Mononuclear cell (primary cell): ENCODE measurements at regions not wholly inside any gene's neighbourhood (a gene's known extent, or its start where the extent isn't known, plus 50 kb on each side); places are given as distances from the start of the nearest gene placed in this dataset.
"Not testable (repeated sequence)": the region's sequence is repeated elsewhere in the genome, so short reads cannot be mapped to it uniquely, and the experiment has no call there.

Experiments used
- H3K27me3 ChIP-seq: 2 replicates; pipeline ENCODE4 v1.6.0; 2011; ENCODE audit warnings: low read length, control low read depth; ENCODE audit not compliant: insufficient read depth
- H3K4me1 ChIP-seq: 2 replicates; pipeline ENCODE4 v1.5.1; 2011; ENCODE audit warnings: mild to moderate bottlenecking, low read length, control low read depth; ENCODE audit not compliant: insufficient read depth
- H3K4me3 ChIP-seq: 2 replicates; pipeline ENCODE4 v1.5.1; 2011; ENCODE audit warnings: mild to moderate bottlenecking, low read length, moderate library complexity
- H3K9me3 ChIP-seq: 2 replicates; pipeline ENCODE4 v1.5.1; 2011; ENCODE audit warnings: low read depth, mild to moderate bottlenecking, control low read depth, low read length

DNA sequence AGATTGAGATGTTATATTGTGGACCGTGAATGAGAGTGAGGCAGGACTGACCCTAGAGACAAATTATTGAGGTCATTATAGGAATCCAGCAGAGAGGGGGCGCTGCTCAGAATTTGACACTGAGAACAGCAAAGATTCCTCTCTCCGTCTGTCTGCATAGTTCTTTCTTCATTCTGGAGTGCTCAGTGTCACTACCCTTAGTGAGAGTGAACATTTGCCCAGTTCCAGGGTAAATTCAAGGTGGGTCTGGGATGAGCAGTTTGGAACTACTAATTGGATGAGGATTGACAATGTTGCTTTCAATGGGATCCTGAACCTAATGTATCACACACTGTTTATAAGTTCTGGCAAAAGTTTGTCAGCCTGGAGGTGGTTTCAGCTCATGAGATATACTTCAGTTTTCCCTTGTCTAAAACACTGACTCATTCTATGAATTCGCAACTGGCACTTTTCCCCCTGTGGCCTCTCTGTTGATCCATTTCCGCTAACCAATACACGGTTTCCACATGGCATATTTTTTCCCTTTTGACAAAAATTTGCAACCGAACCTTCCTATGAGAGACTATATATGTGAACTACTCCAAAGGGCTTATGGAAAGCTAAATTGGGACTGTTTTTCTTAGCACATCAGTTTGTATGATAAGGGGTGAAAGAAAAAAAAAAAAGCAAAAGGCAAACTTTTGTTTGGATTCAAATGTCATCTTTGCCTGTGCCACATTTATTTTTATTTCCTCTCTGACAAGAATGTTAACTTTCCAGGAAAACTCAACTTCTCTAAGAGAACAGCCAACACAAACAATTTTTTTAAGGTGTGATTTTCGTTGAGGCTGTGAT, 1240.7 kb upstream of the WWC1 start:
- no peak overlapping the region for H3K4me3 ChIP-seq
- H3K4me1 ChIP-seq, result no peaks in the 10 kb centered on the region
- H3K9me3 ChIP-seq, result no peaks in the 10 kb centered on the region
- H3K27me3 ChIP-seq, result no peaks in the 10 kb centered on the region

DNA sequence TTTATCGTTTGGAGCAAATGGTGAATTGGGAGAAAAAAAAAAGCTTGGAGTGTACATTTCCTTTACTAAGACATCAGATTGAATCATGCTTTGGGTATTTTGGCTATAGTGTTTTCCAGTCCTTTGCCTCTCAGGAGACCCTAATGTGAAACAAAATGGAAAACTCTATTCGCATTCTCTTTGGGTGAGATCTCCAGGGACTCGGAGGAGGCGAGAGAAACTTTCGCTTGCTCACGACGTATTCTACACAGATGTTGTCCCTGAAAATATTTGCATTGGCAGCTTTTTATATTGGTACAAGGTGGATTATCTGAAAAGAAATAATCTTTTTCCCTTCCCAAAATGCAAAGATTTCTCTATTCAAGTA, 1240.1 kb upstream of the WWC1 start:
- H3K4me3 ChIP-seq, result no peak overlapping the region
- no peaks in the 10 kb centered on the region for H3K4me1 ChIP-seq
- H3K27me3 ChIP-seq, result no peaks in the 10 kb centered on the region
- H3K9me3 ChIP-seq, result no peaks in the 10 kb centered on the region

DNA sequence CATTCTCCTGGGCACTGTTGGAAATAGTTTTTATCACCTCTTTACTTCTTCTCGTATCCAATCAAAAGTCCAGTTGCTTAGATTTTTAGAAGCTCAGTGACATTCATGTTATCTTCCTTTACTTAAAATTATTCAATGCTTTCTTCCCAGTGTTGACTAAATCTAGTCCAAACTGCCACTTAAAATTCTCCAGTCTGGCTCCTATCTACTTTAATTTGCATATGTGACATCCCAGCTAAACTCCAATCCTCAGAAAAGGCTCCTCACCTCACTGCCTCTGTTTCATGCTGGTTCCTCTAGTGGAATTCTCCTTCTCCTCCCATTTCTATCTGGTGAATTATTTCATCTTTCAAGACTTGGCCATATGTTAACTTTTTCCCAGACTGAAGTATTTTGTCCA, 1238.7 kb upstream of the WWC1 start:
- H3K4me3 ChIP-seq, result no peak overlapping the region
- H3K9me3 ChIP-seq, result no peaks in the 10 kb centered on the region
- H3K27me3 ChIP-seq, result no peaks in the 10 kb centered on the region
- H3K4me1 ChIP-seq, result no peaks in the 10 kb centered on the region

DNA sequence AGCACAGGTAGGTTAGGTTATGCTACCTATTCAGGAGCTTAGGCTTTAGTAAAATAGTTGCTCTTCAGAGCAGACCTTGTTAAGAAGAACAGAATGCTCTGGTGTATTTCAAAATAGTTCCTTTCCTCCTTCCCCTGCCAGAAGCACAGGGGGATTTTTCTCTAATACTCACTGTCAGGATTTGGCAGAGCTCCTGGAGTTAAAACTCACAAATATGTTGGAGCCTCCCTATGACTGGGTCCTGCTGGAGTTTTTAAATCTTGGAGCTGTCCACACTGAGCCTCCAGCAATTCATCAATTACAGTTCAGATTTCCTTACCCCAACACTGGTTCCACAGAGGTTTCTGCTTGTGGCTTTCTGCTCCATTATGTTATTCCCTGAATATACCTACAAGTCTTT, 1233.8 kb upstream of the WWC1 start:
- Histone ChIP-seq H3K4me3 (no peak overlapping the region), H3K9me3 (no peaks in the 10 kb centered on the region), H3K4me1 (no peaks in the 10 kb centered on the region), H3K27me3 (no peaks in the 10 kb centered on the region)

DNA sequence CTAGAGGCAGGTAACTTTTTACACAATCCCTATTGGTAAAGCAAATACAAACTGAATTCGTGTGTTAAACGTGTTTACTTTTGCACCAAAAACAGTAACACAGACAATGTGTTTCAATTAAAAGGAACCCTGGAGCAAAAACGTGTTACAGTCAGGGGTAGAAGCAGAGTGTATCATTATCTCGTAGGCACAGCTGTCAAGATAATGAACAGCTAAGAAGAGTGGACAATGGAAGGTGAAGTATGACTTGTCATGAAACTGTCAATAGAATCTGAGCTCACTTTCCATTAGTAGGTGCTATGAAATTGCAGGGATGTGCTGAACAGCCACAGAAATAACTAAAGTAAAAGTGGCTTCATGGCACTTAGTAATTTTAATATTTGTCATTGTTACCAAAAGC, 1229.8 kb upstream of the WWC1 start:
- H3K4me3 ChIP-seq, result no peak overlapping the region
- no peaks in the 10 kb centered on the region for H3K4me1 ChIP-seq
- no peaks in the 10 kb centered on the region for H3K27me3 ChIP-seq
- H3K9me3 ChIP-seq, result no peaks in the 10 kb centered on the region

DNA sequence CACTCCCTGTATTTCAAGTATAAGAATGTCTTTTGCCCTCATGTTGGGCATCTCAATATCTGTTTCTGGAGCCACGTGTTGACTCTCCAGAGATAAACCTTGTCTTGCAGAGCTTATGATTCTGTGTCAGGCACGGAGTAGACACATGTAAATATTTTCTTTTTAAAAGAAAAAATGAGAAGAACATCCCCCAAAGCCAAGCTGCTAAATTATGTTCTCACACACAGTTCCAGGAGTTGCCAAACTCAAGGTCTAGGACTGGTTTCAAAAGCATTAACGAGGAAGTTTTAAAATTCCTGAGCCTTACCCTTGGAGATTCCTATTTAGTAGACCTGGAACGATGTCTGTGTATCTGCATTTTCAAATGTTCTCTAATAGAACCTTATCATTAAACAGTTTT, 1228.3 kb upstream of the WWC1 start:
- H3K4me3 ChIP-seq, result no peak overlapping the region
- H3K4me1 ChIP-seq, result no peaks in the 10 kb centered on the region

DNA sequence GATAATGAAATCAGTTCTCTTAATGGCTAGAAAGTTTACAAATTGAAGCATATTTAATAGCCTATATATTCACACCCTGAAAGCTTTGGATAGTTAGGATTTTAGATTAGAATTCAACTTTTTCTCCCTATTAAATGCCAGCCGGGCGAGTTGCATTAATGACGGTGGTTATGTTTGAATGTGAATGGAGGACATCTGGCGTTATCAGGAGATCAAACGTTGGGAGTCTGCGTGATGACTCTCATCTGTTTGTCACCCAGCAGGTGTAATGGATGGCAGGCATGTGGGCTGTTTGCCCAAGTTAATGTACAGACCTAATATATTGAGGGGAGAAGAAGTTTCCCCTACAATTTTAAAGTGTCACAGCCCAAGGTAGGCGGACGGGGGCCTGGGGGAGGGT, 1227.7 kb upstream of the WWC1 start:
- Histone ChIP-seq H3K27me3 (no peaks in the 10 kb centered on the region), H3K4me3 (no peak overlapping the region), H3K9me3 (no peaks in the 10 kb centered on the region), H3K4me1 (no peaks in the 10 kb centered on the region)

More for the DNA sequence above, 1228.3 kb upstream of the WWC1 start:
- Histone ChIP-seq H3K9me3 (no peaks in the 10 kb centered on the region), H3K27me3 (no peaks in the 10 kb centered on the region)

DNA sequence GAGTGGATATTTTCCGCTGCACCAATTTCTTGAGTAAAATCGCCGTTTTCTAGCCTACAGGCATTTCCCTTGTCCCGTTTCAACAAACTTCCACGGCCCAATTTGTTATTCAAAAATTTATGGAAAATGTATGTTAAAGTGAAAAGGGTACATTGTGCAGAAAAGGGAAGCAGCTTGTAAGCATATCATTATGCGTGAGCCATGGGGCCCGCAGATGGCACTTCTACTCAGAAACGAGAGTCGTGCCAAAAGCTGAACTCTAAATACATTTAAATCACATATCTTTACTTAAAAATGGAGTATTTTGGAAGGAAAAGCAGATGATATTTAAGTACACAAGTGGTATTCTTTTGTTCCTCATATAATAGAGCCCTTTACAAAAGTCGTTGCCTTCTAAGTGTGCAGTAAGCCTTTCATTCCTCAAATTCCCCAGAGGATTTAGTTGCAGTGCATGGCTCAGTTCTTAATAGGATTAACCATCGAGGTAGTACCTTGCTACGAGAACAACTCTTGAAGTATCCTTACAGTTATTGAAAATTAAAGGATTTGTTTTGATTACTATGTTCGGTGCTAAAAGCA, 1227.2 kb upstream of the WWC1 start:
- no peaks in the 10 kb centered on the region for H3K4me1 ChIP-seq
- no peak overlapping the region for H3K4me3 ChIP-seq
- H3K27me3 ChIP-seq, result no peaks in the 10 kb centered on the region
- H3K9me3 ChIP-seq, result no peaks in the 10 kb centered on the region

DNA sequence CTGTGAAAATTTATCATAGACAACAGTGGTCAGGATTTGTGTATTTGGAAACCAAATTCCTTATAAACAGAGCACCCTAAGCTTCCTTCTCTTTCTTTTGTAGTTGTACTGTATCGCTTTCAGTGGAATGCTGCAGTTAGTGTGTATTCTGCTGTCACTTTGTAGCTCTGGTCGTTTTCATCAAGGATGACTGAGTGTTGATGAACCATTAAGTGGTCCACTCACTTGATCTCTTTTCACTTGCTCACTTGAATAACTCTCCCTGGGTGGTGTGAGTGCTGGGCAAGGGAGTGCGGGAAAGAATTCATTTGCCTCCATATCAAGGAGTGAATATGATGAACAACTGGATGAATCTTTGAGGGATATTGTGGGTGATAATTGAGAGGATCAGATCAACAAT, 1225.7 kb upstream of the WWC1 start:
- H3K27me3 ChIP-seq, result no peaks in the 10 kb centered on the region
- no peaks in the 10 kb centered on the region for H3K4me1 ChIP-seq
- H3K9me3 ChIP-seq, result no peaks in the 10 kb centered on the region
- H3K4me3 ChIP-seq, result no peak overlapping the region

DNA sequence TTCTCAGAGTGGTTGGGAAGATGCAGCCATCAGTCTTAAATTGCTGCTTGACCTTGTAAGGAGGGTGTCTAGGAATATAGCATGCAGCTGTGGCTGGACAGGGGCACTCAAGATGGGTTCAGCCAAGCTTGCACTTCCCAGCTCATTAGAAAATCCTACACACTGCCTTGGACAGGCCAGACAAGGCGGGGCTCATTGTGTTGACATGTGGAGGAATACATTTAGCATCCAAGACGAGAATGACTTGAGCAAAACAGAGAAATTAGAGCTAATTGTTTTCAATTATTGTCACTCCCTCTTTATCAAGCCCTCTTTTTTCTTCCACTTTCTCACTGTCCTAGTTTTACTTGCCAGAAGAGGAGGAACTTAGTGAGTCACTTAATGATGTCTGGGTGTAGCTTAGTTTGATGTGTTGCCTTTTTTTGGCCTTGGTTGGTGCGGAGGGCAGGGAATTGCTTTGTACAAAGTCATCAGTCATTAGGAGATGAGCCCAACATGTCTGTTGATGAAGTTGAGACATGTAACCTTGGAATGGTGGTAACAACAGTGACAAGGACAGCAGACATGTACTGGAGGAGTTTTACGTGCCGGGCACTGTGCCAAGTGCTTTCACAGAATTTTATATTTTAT, 1219.3 kb upstream of the WWC1 start:
- no peaks in the 10 kb centered on the region for H3K4me1 ChIP-seq
- no peak overlapping the region for H3K4me3 ChIP-seq
- no peaks in the 10 kb centered on the region for H3K9me3 ChIP-seq
- no peaks in the 10 kb centered on the region for H3K27me3 ChIP-seq

DNA sequence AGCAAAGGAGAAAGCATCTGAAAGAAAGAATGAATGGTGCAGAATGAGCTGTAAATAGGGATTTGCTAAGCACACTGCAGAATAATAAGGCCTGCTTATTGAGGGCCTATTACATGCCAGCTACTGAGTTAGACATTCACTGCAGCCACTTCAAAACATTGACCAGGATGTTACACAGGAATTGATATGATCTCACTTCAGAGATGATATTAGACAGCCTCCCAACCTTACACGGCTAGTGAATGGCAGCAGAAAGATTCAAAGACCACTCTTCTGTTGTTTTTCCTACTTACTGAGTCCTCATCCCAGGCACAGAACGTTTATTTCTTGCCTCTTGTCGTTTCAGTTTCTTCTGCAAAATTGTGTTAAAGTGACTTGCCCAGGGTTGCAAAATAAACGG, 1209.9 kb upstream of the WWC1 start:
- Histone ChIP-seq H3K4me3 (no peak overlapping the region), H3K4me1 (no peaks in the 10 kb centered on the region), H3K27me3 (no peaks in the 10 kb centered on the region), H3K9me3 (no peaks in the 10 kb centered on the region)

DNA sequence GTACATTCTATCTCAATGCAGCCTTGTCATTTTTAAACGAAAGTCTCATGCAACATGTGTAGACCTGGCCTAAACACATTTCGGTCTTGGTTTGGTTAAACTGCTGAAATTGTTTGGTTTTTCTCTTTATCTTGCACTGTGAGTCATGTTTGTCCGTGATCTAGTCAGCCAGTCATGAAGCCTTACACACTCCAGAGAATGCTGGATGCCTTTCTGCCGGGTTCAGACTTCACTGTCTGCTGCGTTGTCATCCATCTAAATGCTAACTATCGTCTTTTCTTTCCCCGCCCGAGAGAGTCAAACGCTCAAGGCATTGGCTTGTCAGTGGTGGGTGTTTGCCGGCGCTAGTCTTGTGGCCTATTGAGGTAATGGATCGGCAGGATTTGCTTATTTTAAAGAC, 1194.6 kb upstream of the WWC1 start:
- H3K27me3 ChIP-seq, result no peaks in the 10 kb centered on the region
- no peak overlapping the region for H3K4me3 ChIP-seq
- H3K4me1 ChIP-seq, result no peaks in the 10 kb centered on the region
- no peaks in the 10 kb centered on the region for H3K9me3 ChIP-seq

DNA sequence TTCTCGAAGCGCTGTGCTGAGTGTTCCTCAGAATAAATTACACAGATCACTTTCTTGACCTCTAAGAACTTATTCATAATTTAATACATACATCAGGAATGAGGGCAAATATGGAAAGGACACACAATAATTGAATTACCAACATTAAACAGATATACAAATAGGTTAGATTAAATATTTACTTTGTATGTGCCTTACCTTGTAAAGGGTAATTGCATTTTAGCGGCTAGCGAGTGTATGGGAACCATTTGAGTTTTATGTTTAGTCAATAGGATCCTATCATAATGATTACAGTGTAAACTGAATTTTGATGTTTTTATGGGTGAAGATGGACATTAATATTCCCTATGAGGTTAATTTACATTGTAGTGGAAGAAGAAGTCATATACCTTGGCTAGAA, 1187.1 kb upstream of the WWC1 start:
- Histone ChIP-seq H3K27me3 (no peaks in the 10 kb centered on the region), H3K9me3 (no peaks in the 10 kb centered on the region), H3K4me1 (no peaks in the 10 kb centered on the region), H3K4me3 (no peak overlapping the region)

DNA sequence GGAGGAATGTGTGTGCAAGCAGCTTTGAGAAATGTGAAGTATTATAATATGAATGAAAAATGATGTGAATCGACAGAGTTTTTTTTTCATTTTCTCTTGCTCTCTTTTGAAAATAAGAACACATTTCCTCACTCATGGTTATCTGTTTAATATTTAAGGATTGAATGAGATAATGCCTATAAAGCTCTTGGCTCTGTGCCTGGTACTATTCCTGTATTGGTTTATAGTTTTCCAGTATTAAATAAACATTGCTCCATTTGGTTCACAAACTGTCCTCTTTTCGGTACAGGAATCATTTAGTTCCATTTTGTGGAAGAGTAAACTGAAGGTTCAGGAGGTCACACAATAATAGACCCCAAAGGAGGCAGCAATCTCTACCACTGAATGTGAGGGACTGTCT, 1185.5 kb upstream of the WWC1 start:
- no peaks in the 10 kb centered on the region for H3K4me1 ChIP-seq
- H3K9me3 ChIP-seq, result no peaks in the 10 kb centered on the region
- no peak overlapping the region for H3K4me3 ChIP-seq
- no peaks in the 10 kb centered on the region for H3K27me3 ChIP-seq

DNA sequence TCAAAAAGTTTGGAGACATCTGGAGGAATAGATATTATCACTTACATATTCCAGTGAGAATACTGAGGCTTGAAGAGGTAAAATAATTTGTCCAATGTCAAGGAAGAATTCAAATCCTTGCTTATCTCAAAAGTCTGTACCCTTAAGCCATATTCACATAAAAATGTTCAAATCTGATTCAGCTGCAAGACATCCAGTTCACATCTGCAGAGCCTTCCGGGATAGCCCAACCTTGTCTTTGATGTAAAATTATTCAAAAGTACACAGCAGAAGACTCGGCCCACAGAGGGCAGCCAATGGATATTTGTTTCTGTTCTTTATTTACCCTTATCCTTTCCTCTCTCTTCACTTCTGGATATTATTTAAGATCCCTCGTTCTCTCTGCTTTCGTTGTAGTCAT, 1183.8 kb upstream of the WWC1 start:
- no peaks in the 10 kb centered on the region for H3K9me3 ChIP-seq
- no peaks in the 10 kb centered on the region for H3K4me1 ChIP-seq
- no peak overlapping the region for H3K4me3 ChIP-seq
- H3K27me3 ChIP-seq, result no peaks in the 10 kb centered on the region

DNA sequence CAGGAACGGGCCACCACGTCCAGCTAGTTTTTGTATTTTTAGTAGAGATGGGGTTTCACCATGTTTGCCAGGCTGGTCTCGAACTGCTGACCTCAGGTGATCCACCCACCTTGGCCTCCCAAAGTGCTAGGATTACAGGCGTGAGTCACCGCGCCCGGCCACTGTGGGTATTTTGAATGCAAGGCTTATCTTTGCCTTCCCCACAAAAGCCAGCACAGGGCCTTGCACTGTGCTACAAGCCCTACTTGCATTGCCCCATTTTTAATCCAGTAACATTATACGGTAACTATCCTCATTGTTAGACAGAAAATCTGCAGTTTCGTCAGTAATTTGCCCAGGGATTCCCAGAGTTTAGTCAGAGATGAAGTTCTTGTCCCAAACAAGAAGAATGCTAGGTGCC, 1183.2 kb upstream of the WWC1 start:
- not testable (repeated sequence) for H3K9me3 ChIP-seq, H3K4me1 ChIP-seq, H3K27me3 ChIP-seq, H3K4me3 ChIP-seq
